ENCODE measurements at regions not wholly inside any gene's neighbourhood (a gene's known extent, or its start where the extent isn't known, plus 50 kb on each side); places are given as distances from the start of the nearest gene placed in this dataset.
"Not testable (repeated sequence)": the region's sequence is repeated elsewhere in the genome, so short reads cannot be mapped to it uniquely, and the experiment has no call there.

GRCh38 chr6:27778625-27779417, 133.4 kb downstream of the OR2B2 start:
- POLR2A ChIA-PET: no interaction called here
- no peak for DNase-seq (ENCODE audit: extremely low spot score)
- CTCF ChIA-PET: interaction anchor here (0.9 to 1.1 kb wide), 2 partner anchors 10 to 116 kb away, joined by 3 to 5 read pairs; no protein-coding TSS in a partner anchor
- no peak for TF ChIP-seq CTCF (IDR thresholded peaks at IDR 0.05; ENCODE audit: control extremely low read depth, extremely low read depth, low read depth, missing control alignments)

- no peak for TF ChIP-seq CTCF (IDR thresholded peaks at IDR 0.05; ENCODE audit: control extremely low read depth, extremely low read depth, low read depth, missing control alignments)
- ChIA-PET POLR2A (interaction anchor here (0.6 to 0.7 kb wide), 2 partner anchors 30 to 645 kb away, joined by 3 to 4 read pairs; a partner anchor contains a TSS), CTCF (interaction anchor here (1.0 kb wide), 1 partner anchor 19 kb away, joined by 3 read pairs; no protein-coding TSS in a partner anchor)
- no peak for DNase-seq (ENCODE audit: extremely low spot score)
Measured at GRCh38 chr6:27777614-27778355, 134.4 kb downstream of the OR2B2 start.

- ChIA-PET CTCF (interaction anchor here (1.0 kb wide), 1 partner anchor 20 kb away, joined by 3 read pairs; no protein-coding TSS in a partner anchor), POLR2A (interaction anchor here (0.6 to 0.7 kb wide), 2 partner anchors 31 to 645 kb away, joined by 3 to 4 read pairs; a partner anchor contains a TSS)
- TF ChIP-seq CTCF (IDR thresholded peaks at IDR 0.05; ENCODE audit: control extremely low read depth, extremely low read depth, low read depth, missing control alignments): no peak
- no peak for DNase-seq (ENCODE audit: extremely low spot score)
Measured at GRCh38 chr6:27777126-27777525, 135.1 kb downstream of the OR2B2 start.

GRCh38 chr6:27776504-27776903, 135.7 kb downstream of the OR2B2 start:
- TF ChIP-seq CTCF (IDR thresholded peaks at IDR 0.05; ENCODE audit: control extremely low read depth, extremely low read depth, low read depth, missing control alignments): no peak
- CTCF ChIA-PET: interaction anchor here (1.0 to 1.8 kb wide), 2 partner anchors 20 to 119 kb away, joined by 3 to 5 read pairs; no protein-coding TSS in a partner anchor
- DNase-seq (ENCODE audit: extremely low spot score): no peak
- POLR2A ChIA-PET: no interaction called here

- no peak for DNase-seq (ENCODE audit: extremely low spot score)
- CTCF ChIA-PET: interaction anchor here (0.6 to 1.8 kb wide), 4 partner anchors 14 to 120 kb away, joined by 3 to 5 read pairs (median 4); no protein-coding TSS in a partner anchor
- POLR2A ChIA-PET: interaction anchor here (0.6 kb wide), 1 partner anchor 629 kb away, joined by 4 read pairs; a partner anchor contains a TSS
- no peak for TF ChIP-seq CTCF (IDR thresholded peaks at IDR 0.05; ENCODE audit: control extremely low read depth, extremely low read depth, low read depth, missing control alignments)
Measured at GRCh38 chr6:27775796-27776184, 136.4 kb downstream of the OR2B2 start.

- ChIA-PET POLR2A (interaction anchor here (0.6 kb wide), 1 partner anchor 628 kb away, joined by 4 read pairs; a partner anchor contains a TSS), CTCF (interaction anchor here (0.6 to 1.8 kb wide), 4 partner anchors 15 to 120 kb away, joined by 3 to 5 read pairs (median 4); no protein-coding TSS in a partner anchor)
- DNase-seq (ENCODE audit: extremely low spot score): not testable (repeated sequence)
Measured at GRCh38 chr6:27775138-27775795, 136.9 kb downstream of the OR2B2 start.

- CTCF ChIA-PET: interaction anchor here (4.1 kb wide), 1 partner anchor 15 kb away, joined by 147 read pairs; no protein-coding TSS in a partner anchor
- DNase-seq (ENCODE audit: extremely low spot score): not testable (repeated sequence)
- POLR2A ChIA-PET: interaction anchor here (0.6 kb wide), 1 partner anchor 627 kb away, joined by 3 read pairs; a partner anchor contains a TSS
Measured at GRCh38 chr6:27774264-27774600, 138.0 kb downstream of the OR2B2 start.

GRCh38 chr6:27773542-27774263, 138.5 kb downstream of the OR2B2 start:
- POLR2A ChIA-PET: interaction anchor here (0.6 to 1.9 kb wide), 2 partner anchors 121 to 627 kb away, joined by 3 to 7 read pairs; a partner anchor contains a TSS
- CTCF ChIA-PET: interaction anchor here (0.8 to 4.1 kb wide), 10 partner anchors 15 to 1728 kb away, joined by 3 to 147 read pairs (median 4); partner anchors contain the start of gene POM121L2
- DNase-seq (ENCODE audit: extremely low spot score): not testable (repeated sequence)
